Chondrocyte (in vitro differentiated cells): ENCODE measurements at regions not wholly inside any gene's neighbourhood (a gene's known extent, or its start where the extent isn't known, plus 50 kb on each side); places are given as distances from the start of the nearest gene placed in this dataset.

Experiments used
- DNase-seq: peaks from one replicate; pipeline ENCODE4 v3.0.0; 2021; ENCODE audit warnings: mixed read lengths, low spot score
- H3K27ac Mint-ChIP-seq: one replicate; pipeline ENCODE4 v1.8.0; 2021; ENCODE audit warnings: mild to moderate bottlenecking, moderate library complexity, mixed read lengths; ENCODE audit not compliant: unreplicated experiment
- H3K27me3 Mint-ChIP-seq: 2 replicates; pipeline ENCODE4 v1.8.0; 2021; ENCODE audit warnings: low read depth, mixed read lengths
- H3K36me3 Mint-ChIP-seq: 2 replicates; pipeline ENCODE4 v1.8.0; 2021; ENCODE audit warnings: low read depth, mixed read lengths
- H3K4me1 Mint-ChIP-seq: 2 replicates; pipeline ENCODE4 v1.8.0; 2021; ENCODE audit warnings: low read depth, mild to moderate bottlenecking, mixed read lengths
- H3K4me3 Mint-ChIP-seq: one replicate; pipeline ENCODE4 v1.8.0; 2021; ENCODE audit warnings: mild to moderate bottlenecking, moderate library complexity, mixed read lengths; ENCODE audit not compliant: unreplicated experiment
- H3K9me3 Mint-ChIP-seq: 2 replicates; pipeline ENCODE4 v1.8.0; 2021; ENCODE audit warnings: low read depth, mixed read lengths
- CTCF ChIP-seq: fragments of 200-600 bp; sonication (generic); IDR thresholded peaks from 2 replicates; pipeline ENCODE4 v1.5.0; 2021; ENCODE audit warnings: antibody characterized with exemption, mild to moderate bottlenecking, moderate library complexity

- H3K9me3 Mint-ChIP-seq = no peaks in the 10 kb centered on the region
- H3K36me3 Mint-ChIP-seq = no peaks in the 10 kb centered on the region
- DNase-seq = no peak
- TF ChIP-seq CTCF = no peak
- peaks cover 24% of the 10 kb centered on the region for H3K4me1 Mint-ChIP-seq
- no peak overlapping the region for H3K4me3 Mint-ChIP-seq
- H3K27ac Mint-ChIP-seq = no peak overlapping the region
- H3K27me3 Mint-ChIP-seq = no peaks in the 10 kb centered on the region
Measured at GRCh38 chr12:66902020-66902419, 223.1 kb upstream of the GRIP1 start.

GRCh38 chr12:66903782-66904396, 225.0 kb upstream of the GRIP1 start:
- Mint-ChIP-seq H3K4me3 (no peak overlapping the region), H3K36me3 (no peaks in the 10 kb centered on the region), H3K9me3 (no peaks in the 10 kb centered on the region), H3K27me3 (no peaks in the 10 kb centered on the region), H3K27ac (no peak overlapping the region), H3K4me1 (peaks cover 21% of the 10 kb centered on the region)
- peak; percentile 73 for TF ChIP-seq CTCF
- no peak for DNase-seq

GRCh38 chr12:66905201-66905600, 226.3 kb upstream of the GRIP1 start:
- Mint-ChIP-seq H3K36me3 (no peaks in the 10 kb centered on the region), H3K27ac (no peak overlapping the region), H3K4me1 (peaks cover 14% of the 10 kb centered on the region)

GRCh38 chr12:66910366-66910974, 231.6 kb upstream of the GRIP1 start:
- no peak for DNase-seq
- peaks cover 12% of the 10 kb centered on the region for H3K9me3 Mint-ChIP-seq

More at GRCh38 chr12:66905201-66905600, 226.3 kb upstream of the GRIP1 start:
- H3K9me3 Mint-ChIP-seq = peaks cover 3% of the 10 kb centered on the region
- no peak for TF ChIP-seq CTCF
- no peak for DNase-seq
- H3K27me3 Mint-ChIP-seq = no peaks in the 10 kb centered on the region
- H3K4me3 Mint-ChIP-seq = no peak overlapping the region

More at GRCh38 chr12:66910366-66910974, 231.6 kb upstream of the GRIP1 start:
- Mint-ChIP-seq H3K4me3 (no peak overlapping the region), H3K36me3 (no peaks in the 10 kb centered on the region), H3K4me1 (peaks cover 14% of the 10 kb centered on the region), H3K27me3 (no peaks in the 10 kb centered on the region), H3K27ac (no peak overlapping the region)
- TF ChIP-seq CTCF = no peak
